ENCODE measurements at regions not wholly inside any gene's neighbourhood (a gene's known extent, or its start where the extent isn't known, plus 50 kb on each side); places are given as distances from the start of the nearest gene placed in this dataset.
"Not testable (repeated sequence)": the region's sequence is repeated elsewhere in the genome, so short reads cannot be mapped to it uniquely, and the experiment has no call there.

GRCh38 chr1:183081-183480 lies 268.4 kb downstream of the OR4F29 start:
- H3K9me3 ChIP-seq (ENCODE audit: control insufficient read depth, insufficient read depth, low read depth, low read length); H3K36me3 ChIP-seq (ENCODE audit: control insufficient read depth in 2 of 2, insufficient read depth in 1 of 2, low read length in 2 of 2); H3K4me1 ChIP-seq (ENCODE audit: control insufficient read depth, insufficient read depth, low read length); H3K27ac ChIP-seq (ENCODE audit: extremely low read depth, low read depth, low read length); CTCF ChIA-PET; H3K4me3 ChIP-seq (ENCODE audit: low read depth, low read length); POLR2A ChIA-PET: not testable (repeated sequence)

DNA sequence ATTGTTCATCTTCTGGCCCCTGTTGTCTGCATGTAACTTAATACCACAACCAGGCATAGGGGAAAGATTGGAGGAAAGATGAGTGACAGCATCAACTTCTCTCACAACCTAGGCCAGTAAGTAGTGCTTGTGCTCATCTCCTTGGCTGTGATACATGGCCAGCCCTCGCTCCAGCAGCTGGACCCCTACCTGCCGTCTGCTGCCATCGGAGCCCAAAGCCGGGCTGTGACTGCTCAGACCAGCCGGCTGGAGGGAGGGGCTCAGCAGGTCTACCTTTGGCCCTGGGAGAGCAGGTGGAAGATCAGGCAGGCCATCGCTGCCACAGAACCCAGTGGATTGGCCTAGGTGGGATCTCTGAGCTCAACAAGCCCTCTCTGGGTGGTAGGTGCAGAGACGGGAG lies 268.8 kb downstream of the OR4F29 start:
- H3K9me3 ChIP-seq (ENCODE audit: control insufficient read depth, insufficient read depth, low read depth, low read length); POLR2A ChIA-PET; H3K36me3 ChIP-seq (ENCODE audit: control insufficient read depth in 2 of 2, insufficient read depth in 1 of 2, low read length in 2 of 2); CTCF ChIA-PET; H3K27ac ChIP-seq (ENCODE audit: extremely low read depth, low read depth, low read length); H3K4me3 ChIP-seq (ENCODE audit: low read depth, low read length); H3K4me1 ChIP-seq (ENCODE audit: control insufficient read depth, insufficient read depth, low read length): not testable (repeated sequence)

- POLR2A ChIA-PET; H3K9me3 ChIP-seq (ENCODE audit: control insufficient read depth, insufficient read depth, low read depth, low read length); H3K36me3 ChIP-seq (ENCODE audit: control insufficient read depth in 2 of 2, insufficient read depth in 1 of 2, low read length in 2 of 2); H3K4me1 ChIP-seq (ENCODE audit: control insufficient read depth, insufficient read depth, low read length); CTCF ChIA-PET; H3K4me3 ChIP-seq (ENCODE audit: low read depth, low read length); H3K27ac ChIP-seq (ENCODE audit: extremely low read depth, low read depth, low read length): not testable (repeated sequence)
Measured at GRCh38 chr1:181247-182216, 269.9 kb downstream of the OR4F29 start.

GRCh38 chr1:180749-181205 lies 270.7 kb downstream of the OR4F29 start:
- H3K36me3 ChIP-seq (ENCODE audit: control insufficient read depth in 2 of 2, insufficient read depth in 1 of 2, low read length in 2 of 2); H3K9me3 ChIP-seq (ENCODE audit: control insufficient read depth, insufficient read depth, low read depth, low read length); H3K27ac ChIP-seq (ENCODE audit: extremely low read depth, low read depth, low read length); CTCF ChIA-PET; H3K4me1 ChIP-seq (ENCODE audit: control insufficient read depth, insufficient read depth, low read length); POLR2A ChIA-PET; H3K4me3 ChIP-seq (ENCODE audit: low read depth, low read length): not testable (repeated sequence)

DNA sequence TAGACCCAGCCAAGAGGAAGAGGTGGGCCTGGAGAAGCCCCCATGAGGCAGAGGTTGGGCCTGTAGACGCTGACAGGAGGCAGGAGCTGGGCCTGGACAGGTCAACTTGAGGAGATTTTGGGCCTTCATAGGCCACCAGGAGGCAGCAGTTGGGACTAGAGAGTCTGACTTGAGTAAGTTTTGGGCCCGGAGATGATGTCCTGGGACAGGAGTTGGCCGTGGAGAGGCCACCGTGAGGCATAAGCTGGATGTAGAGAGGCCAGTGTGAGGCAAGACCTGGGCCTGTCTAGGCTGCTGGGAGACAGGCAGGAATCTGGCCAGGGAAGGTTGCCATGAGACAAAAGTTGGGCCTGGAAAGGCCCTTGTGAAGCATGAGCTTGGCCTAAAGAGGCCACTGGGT lies 312.6 kb downstream of the OR4F29 start:
- H3K27ac ChIP-seq (ENCODE audit: extremely low read depth, low read depth, low read length); H3K4me1 ChIP-seq (ENCODE audit: control insufficient read depth, insufficient read depth, low read length); POLR2A ChIA-PET; H3K4me3 ChIP-seq (ENCODE audit: low read depth, low read length); CTCF ChIA-PET; H3K36me3 ChIP-seq (ENCODE audit: control insufficient read depth in 2 of 2, insufficient read depth in 1 of 2, low read length in 2 of 2); H3K9me3 ChIP-seq (ENCODE audit: control insufficient read depth, insufficient read depth, low read depth, low read length): not testable (repeated sequence)

DNA sequence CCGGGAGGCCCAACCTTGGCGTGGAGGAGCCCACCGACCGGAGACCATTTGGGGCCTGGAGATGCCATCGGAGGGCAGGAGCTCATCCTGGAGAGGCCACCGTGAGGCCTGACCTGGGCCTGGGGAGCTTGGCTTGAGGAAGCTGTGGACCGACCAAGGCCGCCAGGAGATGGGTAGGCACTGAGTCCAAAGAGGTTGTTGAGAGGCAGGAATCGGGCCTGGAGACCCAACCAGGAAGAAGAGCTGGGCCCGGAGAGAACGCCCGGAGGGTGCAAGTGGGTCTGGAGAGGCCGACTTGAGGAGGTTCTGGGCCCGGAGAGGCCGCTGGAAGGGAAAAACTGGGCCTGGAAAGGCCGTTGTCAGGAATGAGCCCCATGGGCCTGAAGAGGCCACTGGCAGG lies 313.8 kb downstream of the OR4F29 start:
- POLR2A ChIA-PET; H3K9me3 ChIP-seq (ENCODE audit: control insufficient read depth, insufficient read depth, low read depth, low read length); CTCF ChIA-PET; H3K4me1 ChIP-seq (ENCODE audit: control insufficient read depth, insufficient read depth, low read length); H3K27ac ChIP-seq (ENCODE audit: extremely low read depth, low read depth, low read length); H3K4me3 ChIP-seq (ENCODE audit: low read depth, low read length); H3K36me3 ChIP-seq (ENCODE audit: control insufficient read depth in 2 of 2, insufficient read depth in 1 of 2, low read length in 2 of 2): not testable (repeated sequence)

DNA sequence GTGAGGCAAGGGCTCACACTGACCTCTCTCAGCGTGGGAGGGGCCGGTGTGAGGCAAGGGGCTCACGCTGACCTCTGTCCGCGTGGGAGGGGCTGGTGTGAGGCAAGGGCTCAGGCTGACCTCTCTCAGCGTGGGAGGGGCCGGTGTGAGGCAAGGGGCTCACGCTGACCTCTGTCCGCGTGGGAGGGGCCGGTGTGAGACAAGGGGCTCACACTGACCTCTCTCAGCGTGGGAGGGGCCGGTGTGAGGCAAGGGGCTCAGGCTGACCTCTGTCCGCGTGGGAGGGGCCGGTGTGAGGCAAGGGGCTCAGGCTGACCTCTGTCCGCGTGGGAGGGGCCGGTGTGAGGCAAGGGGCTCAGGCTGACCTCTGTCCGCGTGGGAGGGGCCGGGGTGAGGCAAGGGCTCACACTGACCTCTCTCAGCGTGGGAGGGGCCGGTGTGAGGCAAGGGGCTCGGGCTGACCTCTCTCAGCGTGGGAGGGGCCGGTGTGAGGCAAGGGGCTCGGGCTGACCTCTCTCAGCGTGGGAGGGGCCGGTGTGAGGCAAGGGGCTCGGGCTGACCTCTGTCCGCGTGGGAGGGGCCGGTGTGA lies 315.0 kb downstream of the OR4F29 start:
- H3K9me3 ChIP-seq (ENCODE audit: control insufficient read depth, insufficient read depth, low read depth, low read length); POLR2A ChIA-PET; CTCF ChIA-PET; H3K4me3 ChIP-seq (ENCODE audit: low read depth, low read length); H3K4me1 ChIP-seq (ENCODE audit: control insufficient read depth, insufficient read depth, low read length); H3K36me3 ChIP-seq (ENCODE audit: control insufficient read depth in 2 of 2, insufficient read depth in 1 of 2, low read length in 2 of 2); H3K27ac ChIP-seq (ENCODE audit: extremely low read depth, low read depth, low read length): not testable (repeated sequence)

- H3K36me3 ChIP-seq (ENCODE audit: control insufficient read depth in 2 of 2, insufficient read depth in 1 of 2, low read length in 2 of 2); H3K4me3 ChIP-seq (ENCODE audit: low read depth, low read length); H3K27ac ChIP-seq (ENCODE audit: extremely low read depth, low read depth, low read length); H3K9me3 ChIP-seq (ENCODE audit: control insufficient read depth, insufficient read depth, low read depth, low read length); H3K4me1 ChIP-seq (ENCODE audit: control insufficient read depth, insufficient read depth, low read length); POLR2A ChIA-PET; CTCF ChIA-PET: not testable (repeated sequence)
Measured at GRCh38 chr1:134936-135335, 316.5 kb downstream of the OR4F29 start.

- POLR2A ChIA-PET; H3K36me3 ChIP-seq (ENCODE audit: control insufficient read depth in 2 of 2, insufficient read depth in 1 of 2, low read length in 2 of 2); H3K4me1 ChIP-seq (ENCODE audit: control insufficient read depth, insufficient read depth, low read length); CTCF ChIA-PET; H3K27ac ChIP-seq (ENCODE audit: extremely low read depth, low read depth, low read length); H3K9me3 ChIP-seq (ENCODE audit: control insufficient read depth, insufficient read depth, low read depth, low read length); H3K4me3 ChIP-seq (ENCODE audit: low read depth, low read length): not testable (repeated sequence)
Measured at GRCh38 chr1:118440-118839, 333.0 kb downstream of the OR4F29 start.

- H3K9me3 ChIP-seq (ENCODE audit: control insufficient read depth, insufficient read depth, low read depth, low read length); POLR2A ChIA-PET; H3K4me1 ChIP-seq (ENCODE audit: control insufficient read depth, insufficient read depth, low read length); CTCF ChIA-PET; H3K36me3 ChIP-seq (ENCODE audit: control insufficient read depth in 2 of 2, insufficient read depth in 1 of 2, low read length in 2 of 2); H3K4me3 ChIP-seq (ENCODE audit: low read depth, low read length); H3K27ac ChIP-seq (ENCODE audit: extremely low read depth, low read depth, low read length): not testable (repeated sequence)
Measured at GRCh38 chr1:115534-115933, 335.9 kb downstream of the OR4F29 start.

DNA sequence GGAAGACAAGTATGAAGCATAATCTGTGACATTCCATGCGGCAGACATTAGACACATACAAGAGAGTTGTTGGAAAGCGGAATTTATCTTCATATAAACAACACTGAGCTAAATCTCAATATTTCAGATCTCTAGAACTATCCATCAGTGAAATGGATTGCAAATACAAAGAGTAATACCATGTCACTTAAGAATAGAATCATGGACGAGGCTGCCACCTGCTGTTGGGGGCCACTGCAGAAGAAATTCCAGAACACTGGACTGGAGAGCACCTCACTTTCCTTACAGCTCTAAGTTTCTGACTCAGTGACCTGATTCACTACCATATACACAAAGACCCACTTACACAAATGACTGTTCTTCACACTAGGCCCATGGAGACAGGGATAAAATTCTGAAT lies 346.7 kb downstream of the OR4F29 start:
- CTCF ChIA-PET; H3K36me3 ChIP-seq (ENCODE audit: control insufficient read depth in 2 of 2, insufficient read depth in 1 of 2, low read length in 2 of 2); POLR2A ChIA-PET; H3K9me3 ChIP-seq (ENCODE audit: control insufficient read depth, insufficient read depth, low read depth, low read length); H3K27ac ChIP-seq (ENCODE audit: extremely low read depth, low read depth, low read length); H3K4me3 ChIP-seq (ENCODE audit: low read depth, low read length); H3K4me1 ChIP-seq (ENCODE audit: control insufficient read depth, insufficient read depth, low read length): not testable (repeated sequence)

Measured in HEK293 (cell line).